ENCODE measurements at regions not wholly inside any gene's neighbourhood (a gene's known extent, or its start where the extent isn't known, plus 50 kb on each side); places are given as distances from the start of the nearest gene placed in this dataset.

GRCh38 chr10:33412653-33413361, 78.3 kb upstream of the NRP1 start:
- DNase-seq (ENCODE audit: low spot score) = peak; percentile 83

- DNase-seq (ENCODE audit: low spot score) = no peak
Measured at GRCh38 chr10:33412241-33412640, 77.8 kb upstream of the NRP1 start.

GRCh38 chr10:33410860-33411234, 76.4 kb upstream of the NRP1 start:
- DNase-seq (ENCODE audit: low spot score) = no peak

- DNase-seq (ENCODE audit: low spot score) = no peak
Measured at GRCh38 chr10:33410096-33410859, 75.8 kb upstream of the NRP1 start.

- no peak for DNase-seq (ENCODE audit: low spot score)
Measured at GRCh38 chr10:33406596-33406995, 72.1 kb upstream of the NRP1 start.

- DNase-seq (ENCODE audit: low spot score) = no peak
Measured at GRCh38 chr10:33402220-33403073, 68.0 kb upstream of the NRP1 start.

- no peak for DNase-seq (ENCODE audit: low spot score)
Measured at GRCh38 chr10:33401300-33401699, 66.8 kb upstream of the NRP1 start.

GRCh38 chr10:33398796-33399195, 64.3 kb upstream of the NRP1 start:
- DNase-seq (ENCODE audit: low spot score) = no peak

- no peak for DNase-seq (ENCODE audit: low spot score)
Measured at GRCh38 chr10:33396938-33397337, 62.5 kb upstream of the NRP1 start.

GRCh38 chr10:33396279-33396678, 61.8 kb upstream of the NRP1 start:
- no peak for DNase-seq (ENCODE audit: low spot score)

- no peak for DNase-seq (ENCODE audit: low spot score)
Measured at GRCh38 chr10:33395201-33395600, 60.7 kb upstream of the NRP1 start.

GRCh38 chr10:33392706-33393105, 58.2 kb upstream of the NRP1 start:
- DNase-seq (ENCODE audit: low spot score) = no peak

- no peak for DNase-seq (ENCODE audit: low spot score)
Measured at GRCh38 chr10:33391611-33392465, 57.4 kb upstream of the NRP1 start.

GRCh38 chr10:33390046-33390445, 55.6 kb upstream of the NRP1 start:
- no peak for DNase-seq (ENCODE audit: low spot score)

GRCh38 chr10:33388785-33389184, 54.3 kb upstream of the NRP1 start:
- DNase-seq (ENCODE audit: low spot score) = no peak

- DNase-seq (ENCODE audit: low spot score) = no peak
Measured at GRCh38 chr10:33388382-33388781, 53.9 kb upstream of the NRP1 start.

- DNase-seq (ENCODE audit: low spot score) = no peak
Measured at GRCh38 chr10:33387720-33388119, 53.3 kb upstream of the NRP1 start.

- DNase-seq (ENCODE audit: low spot score) = no peak
Measured at GRCh38 chr10:33386926-33387325, 52.5 kb upstream of the NRP1 start.

- no peak for DNase-seq (ENCODE audit: low spot score)
Measured at GRCh38 chr10:33385686-33386085, 51.2 kb upstream of the NRP1 start.

GRCh38 chr10:33385015-33385414, 50.5 kb upstream of the NRP1 start:
- DNase-seq (ENCODE audit: low spot score) = no peak

Data from RKO (cell line).